KOPT-K1 (cell line): ENCODE measurements at regions not wholly inside any gene's neighbourhood (a gene's known extent, or its start where the extent isn't known, plus 50 kb on each side); places are given as distances from the start of the nearest gene placed in this dataset.

Experiments
- H3K27ac ChIP-seq: fragments of 200-600 bp; sonication (generic); 2 replicates; pipeline ENCODE4 v1.5.1; 2016; ENCODE audit warnings: antibody characterized with exemption, mild to moderate bottlenecking, low read depth, low read length; ENCODE audit not compliant: poor library complexity, severe bottlenecking
- H3K36me3 ChIP-seq: fragments of 200-600 bp; sonication (generic); 2 replicates; pipeline ENCODE4 v1.5.1; 2017; ENCODE audit warnings: antibody characterized with exemption, mild to moderate bottlenecking, low read length, moderate library complexity; ENCODE audit not compliant: insufficient read depth
- H3K9me3 ChIP-seq: fragments of 200-600 bp; sonication (generic); 2 replicates; pipeline ENCODE4 v1.5.1; 2017; ENCODE audit warnings: antibody characterized with exemption, low read length, mild to moderate bottlenecking; ENCODE audit not compliant: insufficient read depth, poor library complexity, severe bottlenecking

GRCh38 chr9:108569624-108570023 lies 286.2 kb downstream of the ACTL7B start:
- Histone ChIP-seq H3K36me3 (no peaks in the 10 kb centered on the region), H3K9me3 (no peaks in the 10 kb centered on the region), H3K27ac (no peak overlapping the region)

GRCh38 chr9:108568093-108568492 lies 287.7 kb downstream of the ACTL7B start:
- Histone ChIP-seq H3K36me3 (no peaks in the 10 kb centered on the region), H3K27ac (no peak overlapping the region), H3K9me3 (no peaks in the 10 kb centered on the region)

GRCh38 chr9:108567571-108567970 lies 288.2 kb downstream of the ACTL7B start:
- no peaks in the 10 kb centered on the region for H3K36me3 ChIP-seq
- no peaks in the 10 kb centered on the region for H3K9me3 ChIP-seq
- no peak overlapping the region for H3K27ac ChIP-seq

GRCh38 chr9:108565651-108566378 lies 290.0 kb downstream of the ACTL7B start:
- Histone ChIP-seq H3K9me3 (no peaks in the 10 kb centered on the region), H3K27ac (no peak overlapping the region), H3K36me3 (no peaks in the 10 kb centered on the region)

GRCh38 chr9:108562176-108562575 lies 293.6 kb downstream of the ACTL7B start:
- no peak overlapping the region for H3K27ac ChIP-seq
- H3K36me3 ChIP-seq, result no peaks in the 10 kb centered on the region
- no peaks in the 10 kb centered on the region for H3K9me3 ChIP-seq

- H3K9me3 ChIP-seq, result no peaks in the 10 kb centered on the region
- H3K27ac ChIP-seq, result no peak overlapping the region
- no peaks in the 10 kb centered on the region for H3K36me3 ChIP-seq
Observed at GRCh38 chr9:108559432-108559831, 296.4 kb downstream of the ACTL7B start.

GRCh38 chr9:108554831-108555230 lies 301.0 kb downstream of the ACTL7B start:
- H3K36me3 ChIP-seq, result no peaks in the 10 kb centered on the region

GRCh38 chr9:108553111-108553635 lies 302.6 kb downstream of the ACTL7B start:
- Histone ChIP-seq H3K9me3 (no peaks in the 10 kb centered on the region), H3K36me3 (no peaks in the 10 kb centered on the region), H3K27ac (no peak overlapping the region)

More at GRCh38 chr9:108554831-108555230, 301.0 kb downstream of the ACTL7B start:
- Histone ChIP-seq H3K27ac (no peak overlapping the region), H3K9me3 (no peaks in the 10 kb centered on the region)

GRCh38 chr9:108552459-108553040 lies 303.2 kb downstream of the ACTL7B start:
- no peaks in the 10 kb centered on the region for H3K9me3 ChIP-seq
- no peak overlapping the region for H3K27ac ChIP-seq
- H3K36me3 ChIP-seq, result no peaks in the 10 kb centered on the region

GRCh38 chr9:108551030-108551841 lies 304.6 kb downstream of the ACTL7B start:
- Histone ChIP-seq H3K9me3 (no peaks in the 10 kb centered on the region), H3K36me3 (no peaks in the 10 kb centered on the region), H3K27ac (no peak overlapping the region)

- H3K36me3 ChIP-seq, result no peaks in the 10 kb centered on the region
- H3K9me3 ChIP-seq, result no peaks in the 10 kb centered on the region
- H3K27ac ChIP-seq, result no peak overlapping the region
Observed at GRCh38 chr9:108550106-108550505, 305.7 kb downstream of the ACTL7B start.

GRCh38 chr9:108549184-108549583 lies 306.6 kb downstream of the ACTL7B start:
- Histone ChIP-seq H3K27ac (no peak overlapping the region), H3K36me3 (no peaks in the 10 kb centered on the region), H3K9me3 (no peaks in the 10 kb centered on the region)

GRCh38 chr9:108547411-108548135 lies 308.2 kb downstream of the ACTL7B start:
- Histone ChIP-seq H3K27ac (no peak overlapping the region), H3K9me3 (no peaks in the 10 kb centered on the region), H3K36me3 (no peaks in the 10 kb centered on the region)

GRCh38 chr9:108546215-108546614 lies 309.6 kb downstream of the ACTL7B start:
- Histone ChIP-seq H3K36me3 (no peaks in the 10 kb centered on the region), H3K9me3 (no peaks in the 10 kb centered on the region), H3K27ac (no peak overlapping the region)

- no peak overlapping the region for H3K27ac ChIP-seq
- H3K9me3 ChIP-seq, result no peaks in the 10 kb centered on the region
- H3K36me3 ChIP-seq, result no peaks in the 10 kb centered on the region
Observed at GRCh38 chr9:108545436-108545835, 310.4 kb downstream of the ACTL7B start.
